CD4-positive, alpha-beta T cell (primary cell): ENCODE measurements at regions not wholly inside any gene's neighbourhood (a gene's known extent, or its start where the extent isn't known, plus 50 kb on each side); places are given as distances from the start of the nearest gene placed in this dataset.

ENCODE experiments used
- ATAC-seq: fragments of 200-7000 bp; cut with Tn5 transposase; one replicate; pipeline ENCODE4 v1.10.0; 2022; ENCODE audit warnings: mild to moderate bottlenecking; ENCODE audit not compliant: poor library complexity
- CTCF ChIA-PET: fragments of 350-600 bp; sonication (Branson Sonifier 250); formaldehyde crosslinking; loops from one replicate; lab custom pipeline; 2021; ENCODE audit warnings: antibody characterized with exemption, inconsistent platforms; lab: Charles Lee
- POLR2A ChIA-PET: fragments of 350-600 bp; sonication (Branson Sonifier 250); formaldehyde crosslinking; loops from one replicate; lab custom pipeline; 2021; ENCODE audit warnings: antibody characterized with exemption, inconsistent platforms; lab: Charles Lee
- DNase-seq, 14 experiments: peaks; one replicate each; pipeline ENCODE4 v3.0.0-alpha.2; 2013 to 2020; ENCODE audit warnings: mixed read lengths in 2 of 14
- H3K27ac ChIP-seq, 2 donors: one replicate each; pipeline versions ENCODE4 v1.5.1 to v1.7.0; 2013; ENCODE audit warnings: low read length in 2 of 2, low read depth in 1 of 2, mild to moderate bottlenecking in 1 of 2
- H3K27me3 ChIP-seq, 2 experiments: 1 replicate in 1 of 2; 2 replicates in 1 of 2; pipeline versions ENCODE4 v1.6.1 to v1.7.0; 2013; ENCODE audit warnings: low read length in 2 of 2, control low read depth in 1 of 2, mild to moderate bottlenecking in 1 of 2, moderate library complexity in 1 of 2; ENCODE audit not compliant: insufficient read depth in 2 of 2, control insufficient read depth in 1 of 2
- H3K36me3 ChIP-seq: one replicate; pipeline ENCODE4 v1.6.1; 2013; ENCODE audit warnings: low read length, control low read depth; ENCODE audit not compliant: insufficient read depth
- H3K4me1 ChIP-seq: one replicate; pipeline ENCODE4 v1.6.1; 2013; ENCODE audit warnings: low read length, control low read depth; ENCODE audit not compliant: insufficient read depth
- H3K4me3 ChIP-seq: one replicate; pipeline ENCODE4 v1.5.1; 2013; ENCODE audit warnings: mild to moderate bottlenecking, low read length, moderate library complexity
- H3K9me3 ChIP-seq, 2 experiments: 1 replicate in 1 of 2; 2 replicates in 1 of 2; pipeline versions ENCODE4 v1.6.1 to v1.7.0; 2013; ENCODE audit warnings: low read length in 2 of 2, mild to moderate bottlenecking in 2 of 2, control low read depth in 1 of 2, moderate library complexity in 1 of 2; ENCODE audit not compliant: control insufficient read depth in 1 of 2, insufficient read depth in 1 of 2
- H3K27ac Mint-ChIP-seq: one replicate; pipeline ENCODE4 v1.8.0; 2020; ENCODE audit warnings: mixed read lengths
- H3K27me3 Mint-ChIP-seq: one replicate; pipeline ENCODE4 v1.8.0; 2021; ENCODE audit warnings: mixed read lengths
- H3K36me3 Mint-ChIP-seq: one replicate; pipeline ENCODE4 v1.8.0; 2021; ENCODE audit warnings: low read depth, mixed read lengths
- H3K4me1 Mint-ChIP-seq: one replicate; pipeline ENCODE4 v1.8.0; 2021; ENCODE audit warnings: low read depth, mixed read lengths
- H3K4me3 Mint-ChIP-seq: one replicate; pipeline ENCODE4 v1.8.0; 2020; ENCODE audit warnings: mild to moderate bottlenecking, mixed read lengths
- H3K9me3 Mint-ChIP-seq: one replicate; pipeline ENCODE4 v1.8.0; 2020; ENCODE audit warnings: mixed read lengths
- CTCF ChIP-seq: fragments of 200-600 bp; IDR thresholded peaks from one replicate; pipeline ENCODE4 v1.8.0; 2022; ENCODE audit warnings: antibody characterized with exemption, mild to moderate bottlenecking
- intact Hi-C, 2 experiments: fragments of 100-400 bp; cut with DNase I in 1 of 2; cut with micrococcal nuclease in 1 of 2; formaldehyde crosslinking; loops; one replicate each; pipeline versions ENCODE4 v1.15.1 to v1.9.0; 2023 to 2025; cut with DNase I, micrococcal nuclease

- Mint-ChIP-seq H3K27me3 (no peaks in the 10 kb centered on the region), H3K36me3 (no peaks in the 10 kb centered on the region), H3K27ac (no peak overlapping the region), H3K4me1 (no peaks in the 10 kb centered on the region), H3K9me3 (no peaks in the 10 kb centered on the region), H3K4me3 (no peak overlapping the region)
- Histone ChIP-seq H3K4me3 (no peak overlapping the region), H3K27ac (no peak overlapping the region), H3K4me1 (no peaks in the 10 kb centered on the region), H3K27me3 (peaks cover 0 to 3% of the 10 kb centered on the region in 2 experiments), H3K9me3 (no peaks in the 10 kb centered on the region), H3K36me3 (no peaks in the 10 kb centered on the region)
- CTCF ChIA-PET: no interaction called here
- POLR2A ChIA-PET: no interaction called here
- DNase-seq (no peak), ATAC-seq (no peak)
- intact Hi-C loops: no loop called here
- no peak for TF ChIP-seq CTCF
Observed at GRCh38 chr2:122172812-122173211, 417.4 kb downstream of the TSN start.

- H3K27me3 Mint-ChIP-seq: no peaks in the 10 kb centered on the region
- Histone ChIP-seq H3K27me3 (peaks cover 0 to 3% of the 10 kb centered on the region in 2 experiments), H3K9me3 (no peaks in the 10 kb centered on the region), H3K4me3 (no peak overlapping the region), H3K36me3 (no peaks in the 10 kb centered on the region), H3K4me1 (no peaks in the 10 kb centered on the region), H3K27ac (no peak overlapping the region)
- no peaks in the 10 kb centered on the region for H3K9me3 Mint-ChIP-seq
- DNase-seq (no peak), ATAC-seq (no peak)
- H3K4me1 Mint-ChIP-seq: no peaks in the 10 kb centered on the region
- no peak overlapping the region for H3K4me3 Mint-ChIP-seq
- CTCF ChIA-PET: interaction anchor here (1.0 kb wide), 1 partner anchor 10 kb away, joined by 3 read pairs; no protein-coding TSS in a partner anchor
- POLR2A ChIA-PET: no interaction called here
- no peaks in the 10 kb centered on the region for H3K36me3 Mint-ChIP-seq
- no peak for TF ChIP-seq CTCF
- no peak overlapping the region for H3K27ac Mint-ChIP-seq
- intact Hi-C loops: no loop called here
Observed at GRCh38 chr2:122174061-122174460, 418.6 kb downstream of the TSN start.

GRCh38 chr2:122179492-122180165, 424.2 kb downstream of the TSN start:
- Histone ChIP-seq H3K27ac (no peak overlapping the region), H3K36me3 (no peaks in the 10 kb centered on the region), H3K4me3 (no peak overlapping the region), H3K4me1 (no peaks in the 10 kb centered on the region), H3K27me3 (no peaks in the 10 kb centered on the region), H3K9me3 (no peaks in the 10 kb centered on the region)
- no peak overlapping the region for H3K4me3 Mint-ChIP-seq
- TF ChIP-seq CTCF: no peak
- H3K27ac Mint-ChIP-seq: no peak overlapping the region
- ChIA-PET POLR2A (interaction anchor here (0.6 kb wide), 1 partner anchor 65 kb away, joined by 3 read pairs; no protein-coding TSS in a partner anchor), CTCF (no interaction called here)
- H3K27me3 Mint-ChIP-seq: no peaks in the 10 kb centered on the region
- intact Hi-C loops: no loop called here
- ATAC-seq (no peak), DNase-seq (no peak)
- H3K36me3 Mint-ChIP-seq: no peaks in the 10 kb centered on the region
- no peaks in the 10 kb centered on the region for H3K4me1 Mint-ChIP-seq
- H3K9me3 Mint-ChIP-seq: no peaks in the 10 kb centered on the region
